PC-9 (cell line): ENCODE measurements at regions not wholly inside any gene's neighbourhood (a gene's known extent, or its start where the extent isn't known, plus 50 kb on each side); places are given as distances from the start of the nearest gene placed in this dataset.

ENCODE experiments used
- BruUV-seq: library from RNA; stranded (reverse); fragments of 400-500 nt; replicated peaks from 2 replicates; lab custom pipeline; 2021; lab: Mats Ljungman, UMichigan
- CTCF ChIA-PET: fragments of 300-600 bp; sonication (Branson Sonifier 250); formaldehyde crosslinking; loops from one replicate; lab custom pipeline; 2022; ENCODE audit warnings: antibody characterized with exemption; lab: Charles Lee
- POLR2A ChIA-PET: fragments of 300-600 bp; sonication (Branson Sonifier 250); formaldehyde crosslinking; loops from one replicate; lab custom pipeline; 2022; ENCODE audit warnings: antibody characterized with exemption; ENCODE audit not compliant: unreplicated experiment; lab: Charles Lee
- DNase-seq, 2 experiments: peaks; one replicate each; pipeline versions ENCODE4 v3.0.0 to v3.0.0-alpha.2; 2015 to 2022; ENCODE audit warnings: mixed read lengths in 1 of 2
- H2AFZ ChIP-seq: fragments of 200-600 bp; sonication (generic); 2 replicates; pipeline ENCODE4 v1.8.1; 2017; ENCODE audit warnings: antibody characterized with exemption
- H3F3A ChIP-seq: fragments of 200-600 bp; sonication (generic); 2 replicates; pipeline ENCODE4 v1.8.1; 2017; ENCODE audit warnings: antibody characterized with exemption, mild to moderate bottlenecking, low read depth; ENCODE audit not compliant: insufficient read depth
- H3K27ac ChIP-seq: fragments of 200-600 bp; sonication (generic); 2 replicates; pipeline ENCODE4 v1.6.1; 2016; ENCODE audit warnings: mixed run types
- H3K27me3 ChIP-seq: fragments of 200-600 bp; sonication (generic); 2 replicates; pipeline ENCODE4 v1.6.1; 2016; ENCODE audit warnings: low read depth, mixed run types; ENCODE audit not compliant: insufficient read depth
- H3K36me3 ChIP-seq: fragments of 200-600 bp; sonication (generic); 2 replicates; pipeline ENCODE4 v1.6.1; 2016; ENCODE audit warnings: low read depth, mixed run types
- H3K4me1 ChIP-seq: fragments of 200-600 bp; sonication (generic); replicated peaks from 2 replicates; pipeline ENCODE4 v1.6.1; 2016; ENCODE audit warnings: mixed run types; ENCODE audit not compliant: insufficient read depth
- H3K4me2 ChIP-seq: fragments of 200-600 bp; sonication (generic); 2 replicates; pipeline ENCODE4 v1.6.1; 2017; ENCODE audit warnings: mixed run types
- H3K4me3 ChIP-seq: fragments of 200-600 bp; sonication (generic); 2 replicates; pipeline ENCODE4 v1.6.1; 2016; ENCODE audit warnings: mixed run types
- H3K79me2 ChIP-seq: fragments of 200-600 bp; sonication (generic); 2 replicates; pipeline ENCODE4 v1.6.1; 2017; ENCODE audit warnings: low read depth, mixed run types
- H3K9me2 ChIP-seq: fragments of 200-600 bp; sonication (generic); 2 replicates; pipeline ENCODE4 v1.8.1; 2017; ENCODE audit warnings: mild to moderate bottlenecking; ENCODE audit not compliant: insufficient read depth
- H3K9me3 ChIP-seq: fragments of 200-600 bp; sonication (generic); 2 replicates; pipeline ENCODE4 v1.8.1; 2016; ENCODE audit warnings: low read depth; ENCODE audit not compliant: insufficient read depth
- H4K20me1 ChIP-seq: fragments of 200-600 bp; sonication (generic); 2 replicates; pipeline ENCODE4 v1.8.1; 2017; ENCODE audit not compliant: insufficient read depth
- CTCF ChIP-seq: fragments of 200-600 bp; sonication (generic); conservative IDR thresholded peaks from 2 replicates; pipeline ENCODE4 v1.6.1; 2017; ENCODE audit warnings: mixed run types, antibody characterized with exemption, mild to moderate bottlenecking, moderate library complexity
- EZH2 ChIP-seq: fragments of 200-600 bp; sonication (generic); IDR thresholded peaks from 2 replicates; pipeline ENCODE4 v1.8.0; 2017; ENCODE audit warnings: antibody characterized with exemption, low read depth
- intact Hi-C: fragments of 100-400 bp; cut with micrococcal nuclease; formaldehyde crosslinking; loops from one replicate; pipeline ENCODE4 v1.10.0; 2022; ENCODE audit not compliant: unreplicated experiment

DNA sequence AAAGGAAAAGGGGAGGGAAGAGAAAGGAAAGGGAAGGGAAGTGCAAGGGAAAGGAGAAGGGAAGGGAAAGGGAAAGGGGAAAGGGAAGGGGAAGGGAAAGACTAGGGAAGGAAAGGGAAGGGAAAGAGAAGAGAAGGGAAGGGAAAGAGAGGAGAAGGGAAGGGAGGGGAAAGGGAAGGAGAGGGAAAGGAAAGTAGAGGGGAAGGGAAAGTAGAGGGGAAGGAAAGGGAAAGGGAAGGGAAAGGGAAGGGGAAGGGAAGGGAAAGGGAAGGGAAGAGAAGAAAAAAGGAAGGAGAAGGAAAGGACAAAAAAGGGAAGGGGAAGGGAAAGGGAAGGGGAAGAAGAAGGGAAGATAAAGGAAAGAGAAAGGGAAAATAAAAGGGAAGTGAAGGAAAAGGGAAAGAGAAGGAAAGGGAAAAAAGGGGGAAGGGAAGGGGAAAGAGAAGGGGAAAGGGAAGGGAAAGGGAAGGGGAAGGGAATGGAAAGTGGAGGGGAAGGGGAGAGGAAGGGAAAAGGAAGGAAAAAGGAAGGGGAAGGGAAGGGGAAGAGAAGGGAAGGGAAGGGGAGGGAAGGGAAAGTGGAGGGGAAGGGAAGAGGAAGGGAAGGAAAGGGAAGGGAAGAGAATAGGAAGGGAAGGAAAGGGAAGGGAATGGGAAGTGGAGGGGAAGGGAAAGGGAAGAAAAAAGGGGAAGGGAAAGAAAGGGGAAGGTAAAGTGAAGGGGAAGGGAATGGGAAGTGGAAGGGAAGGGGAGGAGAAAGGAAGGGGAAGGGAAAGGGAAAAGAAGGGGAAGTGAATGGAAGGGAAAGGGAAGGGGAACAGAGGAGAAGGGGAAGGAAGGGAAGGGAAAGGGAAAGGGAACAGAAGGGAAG lies 138.2 kb downstream of the SPATA19 start:
- H3K4me3 ChIP-seq = no peak overlapping the region
- ChIA-PET POLR2A (no interaction called here), CTCF (no interaction called here)
- H3K79me2 ChIP-seq = no peaks in the 10 kb centered on the region
- TF ChIP-seq EZH2 = no peak
- no peak for TF ChIP-seq CTCF
- H3K36me3 ChIP-seq = no peaks in the 10 kb centered on the region
- BruUV-seq = no TSS peak
- DNase-seq = no peak
- no peak overlapping the region for H2AFZ ChIP-seq
- H3K4me1 ChIP-seq = no peaks in the 10 kb centered on the region
- intact Hi-C loops = no loop called here
- H3K27me3 ChIP-seq = peaks cover 35% of the 10 kb centered on the region; the same call in 1 of the 2 replicates
- H3K9me2 ChIP-seq = no peaks in the 10 kb centered on the region
- H3K9me3 ChIP-seq = no peaks in the 10 kb centered on the region
- no peaks in the 10 kb centered on the region for H4K20me1 ChIP-seq
- no peak overlapping the region for H3K27ac ChIP-seq
- H3K4me2 ChIP-seq = no peak overlapping the region
- H3F3A ChIP-seq = no peaks in the 10 kb centered on the region

GRCh38 chr11:133705873-133706272 lies 139.4 kb downstream of the SPATA19 start:
- Histone ChIP-seq H3K9me2 (no peaks in the 10 kb centered on the region), H3K4me1 (no peaks in the 10 kb centered on the region), H3K9me3 (no peaks in the 10 kb centered on the region), H3K4me2 (no peak overlapping the region), H3K27me3 (peaks cover 24% of the 10 kb centered on the region; the same call in 1 of the 2 replicates), H3K79me2 (no peaks in the 10 kb centered on the region), H4K20me1 (no peaks in the 10 kb centered on the region), H3K27ac (no peak overlapping the region), H3F3A (no peaks in the 10 kb centered on the region), H2AFZ (no peak overlapping the region), H3K36me3 (no peaks in the 10 kb centered on the region), H3K4me3 (no peak overlapping the region)
- BruUV-seq = no TSS peak
- ChIA-PET POLR2A (no interaction called here), CTCF (no interaction called here)
- TF ChIP-seq CTCF = no peak
- TF ChIP-seq EZH2 = no peak
- intact Hi-C loops = no loop called here
- DNase-seq = no peak

DNA sequence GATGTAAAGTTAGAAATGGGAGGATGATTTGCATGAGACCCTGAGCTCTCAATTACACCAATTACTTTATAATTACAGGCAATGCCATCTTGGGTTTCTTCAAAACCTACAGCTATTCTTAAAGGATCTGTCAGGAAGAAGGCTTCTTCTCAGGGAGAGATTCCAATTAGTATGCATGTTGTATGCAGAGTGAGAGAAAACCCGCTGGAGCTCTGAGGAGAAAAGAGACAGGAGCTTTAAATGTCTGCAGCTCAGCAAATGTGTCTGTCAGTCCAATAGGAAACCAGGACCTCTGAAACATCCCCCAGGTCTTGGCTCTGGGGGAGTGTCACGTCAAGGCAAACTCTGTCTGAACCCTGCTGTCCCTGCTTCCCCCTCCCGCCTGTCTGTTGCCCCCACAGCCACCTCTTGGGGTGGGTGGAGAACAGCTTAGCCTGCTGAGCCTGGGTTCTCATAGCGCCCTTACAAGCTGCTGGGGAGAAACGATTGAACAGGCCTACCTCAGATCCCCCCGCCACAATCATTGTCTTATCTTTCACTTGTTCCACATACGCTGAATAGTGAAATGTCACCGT lies 140.2 kb downstream of the SPATA19 start:
- TF ChIP-seq CTCF = no peak
- TF ChIP-seq EZH2 = no peak
- POLR2A ChIA-PET = no interaction called here
- no peaks in the 10 kb centered on the region for H3K9me3 ChIP-seq

More for the DNA sequence above, 140.2 kb downstream of the SPATA19 start:
- Histone ChIP-seq H3K9me2 (no peaks in the 10 kb centered on the region), H3K27ac (no peak overlapping the region), H3F3A (no peaks in the 10 kb centered on the region), H2AFZ (no peak overlapping the region), H3K4me1 (no peaks in the 10 kb centered on the region), H4K20me1 (no peaks in the 10 kb centered on the region), H3K4me3 (no peak overlapping the region), H3K79me2 (no peaks in the 10 kb centered on the region), H3K4me2 (no peak overlapping the region), H3K27me3 (peaks cover 24% of the 10 kb centered on the region; the same call in 1 of the 2 replicates), H3K36me3 (no peaks in the 10 kb centered on the region)
- BruUV-seq = no TSS peak
- no peak for DNase-seq
- CTCF ChIA-PET = no interaction called here
- intact Hi-C loops = no loop called here
